Uterus (tissue), 3 donors: ENCODE measurements at regions not wholly inside any gene's neighbourhood (a gene's known extent, or its start where the extent isn't known, plus 50 kb on each side); places are given as distances from the start of the nearest gene placed in this dataset.
A peak's percentile ranks its signal among the peaks of the same experiment; 100 is the strongest.
"Not testable (repeated sequence)": the region's sequence is repeated elsewhere in the genome, so short reads cannot be mapped to it uniquely, and the experiment has no call there.

Source experiments
- DNase-seq, 2 donors: peaks; one replicate each; pipeline ENCODE4 v3.0.0-alpha.2; 2019 to 2020
- H3K27ac ChIP-seq, 2 donors: fragments of 200-600 bp; sonication (generic); 1 replicate in 1 of 2; 2 replicates in 1 of 2; pipeline ENCODE4 v1.5.1; 2016 to 2018
- H3K27me3 ChIP-seq, 2 donors: fragments of 200-600 bp; sonication (generic); one replicate each; pipeline ENCODE4 v1.5.1; 2018 to 2019; ENCODE audit warnings: control low read depth in 1 of 2
- H3K36me3 ChIP-seq, 2 donors: fragments of 200-600 bp; sonication (generic); one replicate each; pipeline ENCODE4 v1.5.1; 2019; ENCODE audit warnings: control low read depth in 1 of 2
- H3K4me1 ChIP-seq, 2 donors: fragments of 200-600 bp; sonication (generic); one replicate each; pipeline ENCODE4 v1.5.1; 2018 to 2019; ENCODE audit warnings: control low read depth in 1 of 2
- H3K4me3 ChIP-seq, 2 donors: fragments of 200-600 bp; sonication (generic); 1 replicate in 1 of 2; 2 replicates in 1 of 2; pipeline ENCODE4 v1.5.1; 2018 to 2019; ENCODE audit warnings: mild to moderate bottlenecking in 1 of 2
- H3K9me3 ChIP-seq, 2 donors: fragments of 200-600 bp; sonication (generic); one replicate each; pipeline ENCODE4 v1.5.1; 2019; ENCODE audit warnings: control low read depth in 1 of 2
- POLR2A ChIP-seq, 2 donors: fragments of 450-650 bp; IDR thresholded peaks; one replicate each; pipeline ENCODE4 v1.6.1; 2016; ENCODE audit warnings: antibody characterized with exemption in 2 of 2, mild to moderate bottlenecking in 1 of 2, moderate library complexity in 1 of 2
- intact Hi-C: fragments of 100-400 bp; cut with DNase I; formaldehyde crosslinking; loops from one replicate; pipeline ENCODE4 v1.15.1; 2023; ENCODE audit warnings: low total_unique reads
- TF ChIP-seq, protein P1 (sequence below), 4 experiments: fragments of 200-600 bp in 2 of 4; fragments of 450-650 bp in 2 of 4; sonication (generic) in 2 of 4; IDR thresholded peaks; one replicate each; pipeline ENCODE4 v1.5.1; 2016 to 2019; ENCODE audit warnings: antibody characterized with exemption in 4 of 4, mild to moderate bottlenecking in 2 of 4, moderate library complexity in 1 of 4
- donor health status: DM: yes; HTN: yes; CAD: no.

- TF ChIP-seq, protein P1, sequence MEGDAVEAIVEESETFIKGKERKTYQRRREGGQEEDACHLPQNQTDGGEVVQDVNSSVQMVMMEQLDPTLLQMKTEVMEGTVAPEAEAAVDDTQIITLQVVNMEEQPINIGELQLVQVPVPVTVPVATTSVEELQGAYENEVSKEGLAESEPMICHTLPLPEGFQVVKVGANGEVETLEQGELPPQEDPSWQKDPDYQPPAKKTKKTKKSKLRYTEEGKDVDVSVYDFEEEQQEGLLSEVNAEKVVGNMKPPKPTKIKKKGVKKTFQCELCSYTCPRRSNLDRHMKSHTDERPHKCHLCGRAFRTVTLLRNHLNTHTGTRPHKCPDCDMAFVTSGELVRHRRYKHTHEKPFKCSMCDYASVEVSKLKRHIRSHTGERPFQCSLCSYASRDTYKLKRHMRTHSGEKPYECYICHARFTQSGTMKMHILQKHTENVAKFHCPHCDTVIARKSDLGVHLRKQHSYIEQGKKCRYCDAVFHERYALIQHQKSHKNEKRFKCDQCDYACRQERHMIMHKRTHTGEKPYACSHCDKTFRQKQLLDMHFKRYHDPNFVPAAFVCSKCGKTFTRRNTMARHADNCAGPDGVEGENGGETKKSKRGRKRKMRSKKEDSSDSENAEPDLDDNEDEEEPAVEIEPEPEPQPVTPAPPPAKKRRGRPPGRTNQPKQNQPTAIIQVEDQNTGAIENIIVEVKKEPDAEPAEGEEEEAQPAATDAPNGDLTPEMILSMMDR (IDR thresholded peaks at IDR 0.05) = no peak
- TF ChIP-seq POLR2A (IDR thresholded peaks at IDR 0.05) = no peak
- Histone ChIP-seq H3K4me1 (no peaks in the 10 kb centered on the region), H3K27me3 (no peaks in the 10 kb centered on the region), H3K27ac (no peak overlapping the region), H3K36me3 (no peaks in the 10 kb centered on the region), H3K9me3 (no peaks in the 10 kb centered on the region), H3K4me3 (no peak overlapping the region)
- intact Hi-C loops = no loop called here
- DNase-seq = no peak
Measured at GRCh38 chr15:58360421-58361090, 71.2 kb upstream of the LIPC start.

DNA sequence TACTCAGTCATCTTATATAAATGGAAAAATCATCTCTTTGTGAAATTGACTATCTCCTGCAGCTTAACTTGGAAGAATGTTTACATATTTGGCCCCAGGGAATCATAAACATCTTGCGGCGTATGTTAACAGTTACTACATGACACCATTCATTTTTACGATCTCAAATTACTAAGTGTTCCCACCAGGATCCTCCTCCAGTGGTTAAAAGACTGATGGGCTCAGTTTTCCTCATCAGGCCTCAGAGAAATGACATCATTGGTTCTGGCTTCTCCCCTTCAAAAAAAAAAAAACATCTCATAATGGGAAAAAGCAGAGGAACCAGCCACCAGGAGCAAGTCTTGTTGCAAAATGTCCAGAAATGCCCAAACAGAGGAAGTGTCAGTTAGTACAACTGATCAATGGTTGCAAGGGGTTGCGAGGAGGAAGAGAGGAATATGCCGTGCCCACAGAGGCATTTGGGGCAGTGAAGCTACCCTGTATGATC, 70.5 kb upstream of the LIPC start:
- no peak for TF ChIP-seq POLR2A (IDR thresholded peaks at IDR 0.05)
- TF ChIP-seq, protein P1 (IDR thresholded peaks at IDR 0.05) = peak in 1 of 4 experiments; percentile 16
- H3K27me3 ChIP-seq = no peaks in the 10 kb centered on the region
- intact Hi-C loops = no loop called here
- no peak overlapping the region for H3K4me3 ChIP-seq
- H3K36me3 ChIP-seq = no peaks in the 10 kb centered on the region
- H3K9me3 ChIP-seq = no peaks in the 10 kb centered on the region
- H3K27ac ChIP-seq = no peak overlapping the region
- H3K4me1 ChIP-seq = no peaks in the 10 kb centered on the region
- DNase-seq = no peak

DNA sequence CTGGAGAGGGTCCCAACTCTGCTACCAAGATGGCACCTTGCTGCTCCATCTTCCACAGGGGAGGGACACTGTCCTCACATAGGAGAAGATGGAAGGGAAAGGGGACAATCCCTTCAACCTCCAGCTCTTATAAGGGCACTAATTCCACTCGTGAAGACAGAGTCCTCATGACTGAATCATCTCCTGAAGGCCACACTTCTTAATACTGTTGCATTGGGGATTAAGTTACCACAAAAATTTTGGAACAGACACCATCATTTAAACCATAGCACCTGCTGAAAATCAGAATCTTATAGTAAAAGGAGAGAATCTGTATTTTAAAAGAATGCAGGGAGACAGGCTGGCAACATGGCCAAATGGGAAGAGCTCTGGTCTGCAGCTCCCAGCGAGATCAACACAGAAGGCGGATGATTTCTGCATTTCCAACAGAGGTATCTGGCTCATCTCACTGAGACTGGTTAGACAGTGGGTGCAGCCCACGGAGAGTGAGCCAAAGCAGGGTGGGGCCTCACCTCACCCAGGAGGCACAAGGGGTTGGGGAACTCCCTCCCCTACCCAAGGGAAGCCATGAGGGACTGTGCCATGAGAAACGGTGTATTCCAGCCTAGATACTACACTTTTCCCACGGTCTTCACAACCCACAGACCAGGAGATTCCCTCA, 69.4 kb upstream of the LIPC start:
- intact Hi-C loops = no loop called here
- no peak overlapping the region for H3K27ac ChIP-seq

DNA sequence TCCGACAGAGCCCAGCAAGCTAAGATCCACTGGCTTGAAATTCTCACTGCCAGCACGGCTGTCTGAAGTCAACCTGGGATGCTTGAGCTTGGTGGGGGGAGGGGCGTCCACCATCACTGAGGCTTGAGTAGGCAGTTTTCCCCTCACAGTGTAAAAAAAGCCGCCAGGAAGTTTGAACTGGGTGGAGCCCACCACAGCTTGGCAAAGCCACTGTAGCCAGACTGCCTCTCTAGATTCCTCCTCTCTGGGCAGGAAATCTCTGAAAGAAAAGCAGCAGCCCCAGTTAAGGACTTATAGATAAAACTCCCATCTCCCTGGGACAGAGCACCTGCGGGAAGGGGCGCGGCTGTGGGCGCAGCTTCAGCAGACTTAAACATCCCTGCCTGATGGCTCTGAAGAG, 68.7 kb upstream of the LIPC start:
- H3K9me3 ChIP-seq, H3K4me3 ChIP-seq, intact Hi-C loops: not testable (repeated sequence)

More for the DNA sequence above, 69.4 kb upstream of the LIPC start:
- Histone ChIP-seq H3K9me3 (no peaks in the 10 kb centered on the region), H3K36me3 (no peaks in the 10 kb centered on the region), H3K4me1 (no peaks in the 10 kb centered on the region), H3K27me3 (no peaks in the 10 kb centered on the region), H3K4me3 (no peak overlapping the region)
- DNase-seq = no peak
- TF ChIP-seq, protein P1 (IDR thresholded peaks at IDR 0.05) = no peak
- TF ChIP-seq POLR2A (IDR thresholded peaks at IDR 0.05) = no peak

GRCh38 chr15:58363673-58364072, 68.1 kb upstream of the LIPC start:
- H3K27me3 ChIP-seq, intact Hi-C loops, H3K9me3 ChIP-seq, DNase-seq, H3K4me3 ChIP-seq, H3K27ac ChIP-seq, H3K36me3 ChIP-seq, H3K4me1 ChIP-seq: not testable (repeated sequence)

More for the DNA sequence above, 68.7 kb upstream of the LIPC start:
- not testable (repeated sequence) for H3K27ac ChIP-seq, H3K4me1 ChIP-seq, H3K36me3 ChIP-seq, H3K27me3 ChIP-seq
- DNase-seq = peak in 1 of 2 donors; percentile 19

DNA sequence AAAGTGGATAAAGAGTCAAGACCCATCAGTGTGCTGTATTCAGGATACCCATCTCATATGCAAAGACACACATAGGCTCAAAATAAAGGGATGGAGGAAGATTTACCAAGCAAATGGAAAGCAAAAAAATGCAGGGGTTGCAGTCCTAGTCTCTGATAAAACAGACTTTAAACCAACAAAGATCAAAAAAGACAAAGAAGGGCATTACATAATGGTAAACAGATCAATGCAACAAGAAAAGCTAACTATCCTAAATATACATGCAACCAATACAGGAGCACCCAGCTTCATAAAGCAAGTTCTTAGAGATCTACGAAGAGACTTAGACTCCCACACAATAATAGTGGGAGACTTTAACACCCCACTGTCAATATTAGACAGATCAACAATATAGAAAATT, 66.7 kb upstream of the LIPC start:
- intact Hi-C loops, H3K27me3 ChIP-seq, H3K36me3 ChIP-seq, H3K4me3 ChIP-seq, H3K9me3 ChIP-seq, H3K27ac ChIP-seq, DNase-seq, H3K4me1 ChIP-seq: not testable (repeated sequence)
